ENCODE measurements at regions not wholly inside any gene's neighbourhood (a gene's known extent, or its start where the extent isn't known, plus 50 kb on each side); places are given as distances from the start of the nearest gene placed in this dataset.

DNA sequence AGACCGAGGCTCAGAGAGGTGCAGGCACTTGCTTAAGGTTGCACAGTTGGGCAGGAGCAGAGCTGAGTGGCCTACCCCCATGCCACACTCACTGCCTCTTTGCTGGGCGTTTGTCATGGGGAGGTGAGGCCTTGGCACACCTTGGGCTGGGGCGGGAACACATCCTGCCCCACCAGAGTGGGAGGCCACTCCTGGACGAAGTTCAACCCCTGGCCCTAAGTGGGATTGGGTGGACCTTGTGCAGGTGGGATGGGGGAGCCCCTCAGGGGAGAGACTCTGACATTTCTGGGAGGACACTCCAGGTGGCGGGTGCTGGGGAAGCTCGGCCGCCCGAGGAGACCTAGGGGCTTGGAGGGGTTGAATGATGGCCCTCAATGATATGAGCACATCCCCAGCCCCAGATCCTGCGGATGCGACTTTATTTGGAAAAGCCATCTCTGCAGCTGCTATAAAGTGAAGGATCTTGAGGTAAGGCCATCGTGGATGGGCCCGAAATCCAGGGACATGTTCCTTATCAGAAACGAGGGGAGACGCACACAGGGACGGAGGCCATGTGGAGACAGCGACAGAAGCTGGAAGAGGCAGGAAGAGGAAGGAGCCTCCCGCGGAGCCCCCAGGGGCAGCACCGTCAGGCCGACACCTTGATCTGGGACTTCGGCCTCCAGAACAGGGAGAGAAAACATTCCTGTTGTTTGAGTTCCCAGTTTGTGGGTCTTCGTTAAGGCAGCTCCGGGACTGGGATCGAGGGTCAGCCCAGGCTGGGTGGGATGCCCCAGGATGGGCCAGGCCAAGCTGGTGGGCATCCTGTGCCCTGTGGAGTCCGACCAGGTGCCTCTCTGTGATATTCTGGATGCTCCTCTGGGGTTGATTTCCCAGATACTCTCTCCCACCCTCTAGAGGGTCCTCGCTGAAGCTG, 111.6 kb upstream of the LRPAP1 start:
- Mint-ChIP-seq H3K36me3 (ENCODE audit: insufficient read depth) (no peaks in the 10 kb centered on the region), H3K27me3 (peaks cover 30% of the 10 kb centered on the region), H3K4me1 (ENCODE audit: low read depth) (no peaks in the 10 kb centered on the region), H3K4me3 (ENCODE audit: low read depth) (no peak overlapping the region), H3K27ac (no peak overlapping the region), H3K9me3 (ENCODE audit: low read depth) (no peaks in the 10 kb centered on the region)
- TF ChIP-seq, protein P1, sequence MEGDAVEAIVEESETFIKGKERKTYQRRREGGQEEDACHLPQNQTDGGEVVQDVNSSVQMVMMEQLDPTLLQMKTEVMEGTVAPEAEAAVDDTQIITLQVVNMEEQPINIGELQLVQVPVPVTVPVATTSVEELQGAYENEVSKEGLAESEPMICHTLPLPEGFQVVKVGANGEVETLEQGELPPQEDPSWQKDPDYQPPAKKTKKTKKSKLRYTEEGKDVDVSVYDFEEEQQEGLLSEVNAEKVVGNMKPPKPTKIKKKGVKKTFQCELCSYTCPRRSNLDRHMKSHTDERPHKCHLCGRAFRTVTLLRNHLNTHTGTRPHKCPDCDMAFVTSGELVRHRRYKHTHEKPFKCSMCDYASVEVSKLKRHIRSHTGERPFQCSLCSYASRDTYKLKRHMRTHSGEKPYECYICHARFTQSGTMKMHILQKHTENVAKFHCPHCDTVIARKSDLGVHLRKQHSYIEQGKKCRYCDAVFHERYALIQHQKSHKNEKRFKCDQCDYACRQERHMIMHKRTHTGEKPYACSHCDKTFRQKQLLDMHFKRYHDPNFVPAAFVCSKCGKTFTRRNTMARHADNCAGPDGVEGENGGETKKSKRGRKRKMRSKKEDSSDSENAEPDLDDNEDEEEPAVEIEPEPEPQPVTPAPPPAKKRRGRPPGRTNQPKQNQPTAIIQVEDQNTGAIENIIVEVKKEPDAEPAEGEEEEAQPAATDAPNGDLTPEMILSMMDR (IDR thresholded peaks at IDR 0.05; ENCODE audit: unreplicated experiment) = no peak
- DNase-seq (ENCODE audit: low spot score, unreplicated experiment) = no peak

DNA sequence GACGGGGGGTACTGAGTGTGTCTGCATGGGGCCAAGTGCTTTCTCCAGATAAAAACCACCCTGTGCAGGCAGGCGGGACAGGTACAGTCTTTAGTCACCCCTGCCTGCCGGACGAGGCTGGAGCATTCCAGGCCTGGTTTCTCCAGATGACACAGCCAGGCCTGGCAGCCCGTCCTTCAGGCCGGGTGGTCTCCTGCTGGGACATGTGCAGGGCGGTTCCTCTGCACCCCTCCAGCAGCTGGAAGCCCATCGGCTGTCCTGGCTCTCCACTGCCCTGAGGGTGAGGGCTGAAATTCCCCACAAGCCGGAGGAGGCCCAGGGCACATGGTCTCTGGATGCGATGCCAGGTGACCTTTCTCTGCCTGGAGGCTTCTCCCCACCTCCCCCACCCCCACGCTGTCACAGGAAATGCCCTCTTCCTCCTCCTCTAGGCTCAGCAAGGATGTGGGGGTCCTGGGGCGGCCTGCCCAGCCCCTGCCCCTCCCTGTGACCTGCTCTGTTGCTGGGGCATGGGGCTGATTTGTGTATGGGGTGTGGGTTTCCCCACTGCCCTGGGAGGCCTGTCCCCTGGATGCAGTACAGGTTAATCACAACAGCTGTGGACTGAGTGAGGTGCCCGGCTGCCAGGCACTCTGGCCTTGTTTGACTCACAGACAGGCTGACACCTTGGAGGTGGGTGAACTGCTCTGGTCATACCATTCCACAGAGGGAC, 110.7 kb upstream of the LRPAP1 start:
- no peaks in the 10 kb centered on the region for H3K9me3 Mint-ChIP-seq (ENCODE audit: low read depth)
- no peak overlapping the region for H3K4me3 Mint-ChIP-seq (ENCODE audit: low read depth)
- H3K27me3 Mint-ChIP-seq = peaks cover 30% of the 10 kb centered on the region
- no peaks in the 10 kb centered on the region for H3K36me3 Mint-ChIP-seq (ENCODE audit: insufficient read depth)
- H3K4me1 Mint-ChIP-seq (ENCODE audit: low read depth) = no peaks in the 10 kb centered on the region
- DNase-seq (ENCODE audit: low spot score, unreplicated experiment) = no peak
- no peak overlapping the region for H3K27ac Mint-ChIP-seq
- TF ChIP-seq, protein P1 (IDR thresholded peaks at IDR 0.05; ENCODE audit: unreplicated experiment) = no peak

DNA sequence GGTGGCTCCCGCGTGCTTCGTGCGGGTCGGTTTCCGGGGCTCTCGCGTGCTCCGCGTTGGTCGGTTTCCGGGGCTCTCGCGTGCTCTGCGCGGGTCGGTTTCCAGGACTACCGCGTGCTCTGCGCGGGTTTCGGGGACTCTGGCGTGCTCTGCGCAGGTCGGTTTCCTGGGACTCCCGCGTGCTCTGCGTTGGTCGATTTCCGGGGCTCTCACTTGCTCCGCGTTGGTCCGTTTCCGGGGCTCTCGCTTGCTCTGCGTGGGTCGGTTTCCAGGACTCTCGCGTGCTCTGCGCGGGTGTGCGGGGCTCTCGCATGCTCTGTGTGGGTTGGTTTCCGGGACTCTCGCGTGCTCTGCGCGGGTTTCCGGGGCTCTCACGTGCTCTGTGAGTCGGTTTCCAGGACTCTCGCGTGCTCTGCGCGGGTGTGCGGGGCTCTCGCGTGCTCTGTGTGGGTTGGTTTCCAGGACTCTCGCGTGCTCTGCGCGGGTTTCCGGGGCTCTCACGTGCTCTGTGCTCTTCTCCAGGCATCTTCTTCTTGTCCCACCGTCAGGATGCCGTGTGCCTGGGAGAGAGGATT, 109.9 kb upstream of the LRPAP1 start:
- no peak for DNase-seq (ENCODE audit: low spot score, unreplicated experiment)
- Mint-ChIP-seq H3K9me3 (ENCODE audit: low read depth) (no peaks in the 10 kb centered on the region), H3K27ac (no peak overlapping the region), H3K27me3 (peaks cover 30% of the 10 kb centered on the region), H3K4me1 (ENCODE audit: low read depth) (no peaks in the 10 kb centered on the region), H3K4me3 (ENCODE audit: low read depth) (no peak overlapping the region), H3K36me3 (ENCODE audit: insufficient read depth) (no peaks in the 10 kb centered on the region)
- TF ChIP-seq, protein P1 (IDR thresholded peaks at IDR 0.05; ENCODE audit: unreplicated experiment) = no peak

DNA sequence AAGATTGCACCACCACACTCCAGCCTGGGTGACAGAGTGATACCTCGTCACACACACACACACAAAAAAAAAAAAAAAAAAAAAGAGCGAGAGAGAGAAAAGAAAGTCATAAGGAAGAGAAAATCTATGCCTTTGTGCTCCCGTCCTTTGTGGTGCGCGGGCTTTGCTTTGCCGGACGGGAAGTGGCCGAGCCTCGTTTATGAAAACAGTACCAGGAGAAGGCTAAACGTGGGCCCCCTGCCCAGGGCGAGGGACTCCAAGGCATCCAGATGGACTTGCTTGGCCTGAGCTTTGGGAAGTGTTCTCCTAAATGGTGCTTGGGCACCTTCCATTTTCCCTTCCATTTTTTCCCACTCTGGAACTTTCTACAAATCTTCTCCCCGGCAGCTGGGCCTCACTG, 109.3 kb upstream of the LRPAP1 start:
- no peaks in the 10 kb centered on the region for H3K36me3 Mint-ChIP-seq (ENCODE audit: insufficient read depth)
- peaks cover 26% of the 10 kb centered on the region for H3K27me3 Mint-ChIP-seq
- H3K27ac Mint-ChIP-seq = no peak overlapping the region
- TF ChIP-seq, protein P1 (IDR thresholded peaks at IDR 0.05; ENCODE audit: unreplicated experiment) = no peak
- no peak overlapping the region for H3K4me3 Mint-ChIP-seq (ENCODE audit: low read depth)
- DNase-seq (ENCODE audit: low spot score, unreplicated experiment) = no peak
- H3K9me3 Mint-ChIP-seq (ENCODE audit: low read depth) = peaks cover 4% of the 10 kb centered on the region
- H3K4me1 Mint-ChIP-seq (ENCODE audit: low read depth) = no peaks in the 10 kb centered on the region

DNA sequence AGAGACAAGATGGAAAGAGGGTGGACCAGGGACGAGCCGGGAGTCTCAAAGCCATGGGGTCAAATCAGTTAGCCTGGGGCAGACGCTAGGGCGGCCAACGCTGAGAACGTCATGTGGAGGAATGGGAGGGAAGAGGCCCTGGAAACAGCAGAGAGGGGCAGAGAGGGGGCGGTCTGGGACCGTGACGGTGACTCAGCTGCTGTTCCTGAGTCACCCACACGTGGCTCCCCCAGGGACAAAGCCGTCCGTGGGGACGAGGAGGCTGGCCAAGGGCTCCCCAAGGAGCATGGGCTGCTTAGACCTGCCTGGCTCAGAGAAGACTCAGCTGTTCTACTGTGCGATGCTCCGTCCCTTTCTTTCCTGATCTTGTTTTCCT, 108.4 kb upstream of the LRPAP1 start:
- TF ChIP-seq, protein P1 (IDR thresholded peaks at IDR 0.05; ENCODE audit: unreplicated experiment) = no peak
- DNase-seq (ENCODE audit: low spot score, unreplicated experiment) = no peak
- peaks cover 8% of the 10 kb centered on the region for H3K9me3 Mint-ChIP-seq (ENCODE audit: low read depth)
- peaks cover 1% of the 10 kb centered on the region for H3K4me1 Mint-ChIP-seq (ENCODE audit: low read depth)
- no peaks in the 10 kb centered on the region for H3K36me3 Mint-ChIP-seq (ENCODE audit: insufficient read depth)
- no peak overlapping the region for H3K4me3 Mint-ChIP-seq (ENCODE audit: low read depth)
- H3K27ac Mint-ChIP-seq = no peak overlapping the region
- H3K27me3 Mint-ChIP-seq = peaks cover 24% of the 10 kb centered on the region

All from progenitor cell of endocrine pancreas (in vitro differentiated cells).